GM23338 (cell line): ENCODE measurements at regions not wholly inside any gene's neighbourhood (a gene's known extent, or its start where the extent isn't known, plus 50 kb on each side); places are given as distances from the start of the nearest gene placed in this dataset.

Experiments
- ATAC-seq: fragments of 200-7000 bp; cut with Tn5 transposase; 3 replicates; pipeline ENCODE4 v1.9.1; 2020
- DNase-seq: peaks from one replicate; pipeline ENCODE4 v3.0.0-alpha.2; 2015; ENCODE audit warnings: low spot score
- H2AFZ ChIP-seq: fragments of 200-600 bp; sonication (generic); 2 replicates; pipeline ENCODE4 v1.8.0; 2016; ENCODE audit warnings: antibody characterized with exemption, mild to moderate bottlenecking, moderate library complexity
- H3F3A ChIP-seq: fragments of 200-600 bp; sonication (generic); replicated peaks from 2 replicates; pipeline ENCODE4 v1.8.0; 2017; ENCODE audit warnings: antibody characterized with exemption, mixed run types, low read depth
- H3K27ac ChIP-seq: fragments of 200-600 bp; sonication (generic); 2 replicates; pipeline ENCODE4 v1.6.1; 2016; ENCODE audit warnings: low read depth
- H3K27me3 ChIP-seq: fragments of 200-600 bp; sonication (generic); 2 replicates; pipeline ENCODE4 v1.8.0; 2016; ENCODE audit warnings: mild to moderate bottlenecking, mixed run types, moderate library complexity; ENCODE audit not compliant: insufficient read depth
- H3K36me3 ChIP-seq: fragments of 200-600 bp; sonication (generic); 2 replicates; pipeline ENCODE4 v1.8.0; 2016; ENCODE audit warnings: mild to moderate bottlenecking; ENCODE audit not compliant: insufficient read depth
- H3K4me1 ChIP-seq: fragments of 200-600 bp; sonication (generic); 2 replicates; pipeline ENCODE4 v1.8.0; 2016; ENCODE audit warnings: mild to moderate bottlenecking, moderate library complexity; ENCODE audit not compliant: insufficient read depth
- H3K4me2 ChIP-seq: fragments of 200-600 bp; sonication (generic); 2 replicates; pipeline ENCODE4 v1.7.1; 2017; ENCODE audit warnings: mixed run types
- H3K4me3 ChIP-seq: fragments of 200-600 bp; sonication (generic); 2 replicates; pipeline ENCODE4 v1.6.1; 2016; ENCODE audit warnings: mixed run types
- H3K79me2 ChIP-seq: fragments of 200-600 bp; sonication (generic); replicated peaks from 2 replicates; pipeline ENCODE4 v1.8.0; 2017; ENCODE audit warnings: mild to moderate bottlenecking; ENCODE audit not compliant: insufficient read depth
- H3K9me2 ChIP-seq: fragments of 200-600 bp; sonication (generic); 2 replicates; pipeline ENCODE4 v1.8.0; 2017; ENCODE audit not compliant: insufficient read depth
- H4K20me1 ChIP-seq: fragments of 200-600 bp; sonication (generic); replicated peaks from 2 replicates; pipeline ENCODE4 v1.8.0; 2017; ENCODE audit warnings: mild to moderate bottlenecking; ENCODE audit not compliant: insufficient read depth
- H3K27ac Mint-ChIP-seq: 2 replicates; pipeline ENCODE4 v1.8.0; 2020; ENCODE audit warnings: inconsistent platforms, mild to moderate bottlenecking, moderate library complexity, mixed read lengths
- H3K27me3 Mint-ChIP-seq: 3 replicates; pipeline ENCODE4 v1.8.0; 2022; ENCODE audit warnings: low read depth, mild to moderate bottlenecking, moderate library complexity, mixed read lengths, inconsistent platforms; ENCODE audit not compliant: insufficient read depth, poor library complexity
- H3K36me3 Mint-ChIP-seq: 3 replicates; pipeline ENCODE4 v1.8.0; 2021; ENCODE audit warnings: low read depth, mild to moderate bottlenecking, inconsistent platforms, moderate library complexity, mixed read lengths
- H3K4me1 Mint-ChIP-seq: 3 replicates; pipeline ENCODE4 v1.8.0; 2020; ENCODE audit warnings: mild to moderate bottlenecking, inconsistent platforms, mixed read lengths
- H3K4me3 Mint-ChIP-seq: 3 replicates; pipeline ENCODE4 v1.8.0; 2021; ENCODE audit warnings: moderate library complexity, mild to moderate bottlenecking, inconsistent platforms, mixed read lengths
- H3K9me3 Mint-ChIP-seq: 3 replicates; pipeline ENCODE4 v1.8.0; 2020; ENCODE audit warnings: moderate library complexity, mild to moderate bottlenecking, inconsistent platforms, mixed read lengths
- CREB1 ChIP-seq: fragments of 250-450 bp; sonication (Bioruptor Pico); IDR thresholded peaks from 2 replicates; pipeline ENCODE4 v1.5.0; 2020; ENCODE audit warnings: low read depth, mild to moderate bottlenecking, moderate library complexity
- EZH2 ChIP-seq: fragments of 200-600 bp; sonication (generic); IDR thresholded peaks from one replicate; pipeline ENCODE4 v1.8.0; 2017; ENCODE audit warnings: antibody characterized with exemption, mild to moderate bottlenecking, low read depth; ENCODE audit not compliant: unreplicated experiment
- EZH2phosphoT487 ChIP-seq: fragments of 200-600 bp; sonication (generic); IDR thresholded peaks from one replicate; pipeline ENCODE4 v1.8.1; 2018; ENCODE audit warnings: antibody characterized with exemption; ENCODE audit not compliant: unreplicated experiment
- POLR2AphosphoS5 ChIP-seq: IDR thresholded peaks from 2 replicates; pipeline ENCODE4 v1.6.1; 2016; ENCODE audit warnings: antibody characterized with exemption, low read depth
- REST ChIP-seq: IDR thresholded peaks from one replicate; pipeline ENCODE4 v1.6.1; 2018; ENCODE audit warnings: antibody characterized with exemption; ENCODE audit not compliant: unreplicated experiment
- STAT1 ChIP-seq: IDR thresholded peaks from one replicate; pipeline ENCODE4 v1.6.1; 2016; ENCODE audit warnings: antibody characterized with exemption; ENCODE audit not compliant: unreplicated experiment
- ZNF331 ChIP-seq: fragments of 250-450 bp; sonication (Bioruptor Pico); IDR thresholded peaks from 2 replicates; pipeline ENCODE4 v1.5.0; 2020; ENCODE audit warnings: low read depth, mild to moderate bottlenecking, moderate library complexity
- ZNF462 ChIP-seq: fragments of 250-450 bp; sonication (Bioruptor Pico); IDR thresholded peaks from 2 replicates; pipeline ENCODE4 v1.5.0; 2020; ENCODE audit warnings: mild to moderate bottlenecking, moderate library complexity
- TF ChIP-seq, protein P1 (sequence below): IDR thresholded peaks from 2 replicates; pipeline ENCODE4 v1.6.1; 2016; ENCODE audit warnings: antibody characterized with exemption
- TF ChIP-seq, protein P2 (sequence below), 2 experiments: fragments of 200-600 bp in 1 of 2; sonication (generic) in 1 of 2; conservative IDR thresholded peaks; 2 replicates each; pipeline versions ENCODE4 v1.5.1 to v1.6.1; 2016 to 2017; ENCODE audit warnings: antibody characterized with exemption in 2 of 2, low read depth in 2 of 2, mild to moderate bottlenecking in 2 of 2, moderate library complexity in 1 of 2

DNA sequence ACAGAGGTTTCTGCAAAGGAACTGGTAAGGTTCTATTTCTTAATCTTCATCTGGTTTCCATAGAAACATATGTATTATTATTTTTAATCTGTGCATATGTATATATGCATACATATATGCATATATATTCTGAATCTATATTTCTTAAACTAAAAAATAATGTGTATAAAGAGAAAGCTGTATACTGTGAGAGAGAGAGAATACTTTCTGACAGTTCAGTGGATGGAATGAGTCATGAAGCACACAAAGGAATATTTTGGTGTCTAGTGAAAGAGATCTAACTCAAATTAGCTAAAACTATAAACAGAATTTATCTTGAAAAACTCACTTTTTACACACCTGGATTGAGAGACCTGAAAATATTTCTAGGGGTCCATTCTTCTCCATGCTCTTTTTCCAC, 1929.3 kb upstream of the LRRTM1 start:
- Histone ChIP-seq H3F3A (no peaks in the 10 kb centered on the region), H3K4me1 (no peaks in the 10 kb centered on the region), H3K27ac (no peak overlapping the region), H4K20me1 (no peaks in the 10 kb centered on the region), H3K4me3 (no peak overlapping the region), H2AFZ (no peak overlapping the region), H3K27me3 (no peaks in the 10 kb centered on the region), H3K9me2 (no peaks in the 10 kb centered on the region), H3K36me3 (no peaks in the 10 kb centered on the region), H3K4me2 (no peak overlapping the region), H3K79me2 (no peaks in the 10 kb centered on the region)
- ATAC-seq (no peak), DNase-seq (no peak)
- no peak overlapping the region for H3K4me3 Mint-ChIP-seq
- no peaks in the 10 kb centered on the region for H3K4me1 Mint-ChIP-seq
- no peaks in the 10 kb centered on the region for H3K9me3 Mint-ChIP-seq
- TF ChIP-seq CREB1 (CRISPR knock-in tag) (no peak), EZH2phosphoT487 (no peak), EZH2 (no peak), STAT1 (no peak), ZNF462 (CRISPR knock-in tag) (no peak), ZNF331 (no peak), POLR2AphosphoS5 (no peak), REST (no peak)
- TF ChIP-seq, protein P1, sequence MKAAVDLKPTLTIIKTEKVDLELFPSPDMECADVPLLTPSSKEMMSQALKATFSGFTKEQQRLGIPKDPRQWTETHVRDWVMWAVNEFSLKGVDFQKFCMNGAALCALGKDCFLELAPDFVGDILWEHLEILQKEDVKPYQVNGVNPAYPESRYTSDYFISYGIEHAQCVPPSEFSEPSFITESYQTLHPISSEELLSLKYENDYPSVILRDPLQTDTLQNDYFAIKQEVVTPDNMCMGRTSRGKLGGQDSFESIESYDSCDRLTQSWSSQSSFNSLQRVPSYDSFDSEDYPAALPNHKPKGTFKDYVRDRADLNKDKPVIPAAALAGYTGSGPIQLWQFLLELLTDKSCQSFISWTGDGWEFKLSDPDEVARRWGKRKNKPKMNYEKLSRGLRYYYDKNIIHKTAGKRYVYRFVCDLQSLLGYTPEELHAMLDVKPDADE: no peak
- TF ChIP-seq, protein P2, sequence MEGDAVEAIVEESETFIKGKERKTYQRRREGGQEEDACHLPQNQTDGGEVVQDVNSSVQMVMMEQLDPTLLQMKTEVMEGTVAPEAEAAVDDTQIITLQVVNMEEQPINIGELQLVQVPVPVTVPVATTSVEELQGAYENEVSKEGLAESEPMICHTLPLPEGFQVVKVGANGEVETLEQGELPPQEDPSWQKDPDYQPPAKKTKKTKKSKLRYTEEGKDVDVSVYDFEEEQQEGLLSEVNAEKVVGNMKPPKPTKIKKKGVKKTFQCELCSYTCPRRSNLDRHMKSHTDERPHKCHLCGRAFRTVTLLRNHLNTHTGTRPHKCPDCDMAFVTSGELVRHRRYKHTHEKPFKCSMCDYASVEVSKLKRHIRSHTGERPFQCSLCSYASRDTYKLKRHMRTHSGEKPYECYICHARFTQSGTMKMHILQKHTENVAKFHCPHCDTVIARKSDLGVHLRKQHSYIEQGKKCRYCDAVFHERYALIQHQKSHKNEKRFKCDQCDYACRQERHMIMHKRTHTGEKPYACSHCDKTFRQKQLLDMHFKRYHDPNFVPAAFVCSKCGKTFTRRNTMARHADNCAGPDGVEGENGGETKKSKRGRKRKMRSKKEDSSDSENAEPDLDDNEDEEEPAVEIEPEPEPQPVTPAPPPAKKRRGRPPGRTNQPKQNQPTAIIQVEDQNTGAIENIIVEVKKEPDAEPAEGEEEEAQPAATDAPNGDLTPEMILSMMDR (conservative IDR thresholded peaks at IDR 0.05; ENCODE audit: low read depth in 2 of 2): no peak
- H3K36me3 Mint-ChIP-seq: no peaks in the 10 kb centered on the region
- no peaks in the 10 kb centered on the region for H3K27me3 Mint-ChIP-seq
- no peak overlapping the region for H3K27ac Mint-ChIP-seq
